Adipose tissue (tissue), 3 donors: ENCODE measurements at regions not wholly inside any gene's neighbourhood (a gene's known extent, or its start where the extent isn't known, plus 50 kb on each side); places are given as distances from the start of the nearest gene placed in this dataset.
"Not testable (repeated sequence)": the region's sequence is repeated elsewhere in the genome, so short reads cannot be mapped to it uniquely, and the experiment has no call there.

Experiments
- H3K27ac ChIP-seq: one replicate; pipeline ENCODE4 v1.5.1; 2013; ENCODE audit warnings: low read depth, low read length
- WGBS, 3 donors: extraction: QIAGEN DNeasy Blood & Tissue Kit; methylation state at CpG; one replicate each; pipeline ENCODE4 v1.1.7; 2013; 5-methylcytosine and 5-hydroxymethylcytosine counted together
- donor health status: healthy with polysubstance abuse.
- donor health status: Bipolar disorder and iron deficiency.
- donor health status: healthy.

- H3K27ac ChIP-seq = no peak overlapping the region
- WGBS, 3 donors = 85 to 94% (median 90%) methylated on average over 19 of the region's 19 CpGs
Measured at GRCh38 chr4:9600246-9600645, 156.0 kb downstream of the DEFB131A start.

GRCh38 chr4:9602389-9602914 lies 158.2 kb downstream of the DEFB131A start:
- H3K27ac ChIP-seq = no peak overlapping the region
- WGBS, 3 donors = 82 to 92% (median 83%) methylated on average over 18 of the region's 18 CpGs

GRCh38 chr4:9604031-9604892 lies 160.0 kb downstream of the DEFB131A start:
- 12 to 22% (median 17%) methylated on average over 16 to 17 of the region's 17 CpGs for WGBS, 3 donors
- not testable (repeated sequence) for H3K27ac ChIP-seq

GRCh38 chr4:9604893-9605190 lies 160.6 kb downstream of the DEFB131A start:
- 55 to 65% (median 61%) methylated on average over 5 of the region's 5 CpGs for WGBS, 3 donors
- H3K27ac ChIP-seq = not testable (repeated sequence)

GRCh38 chr4:9608300-9608699 lies 164.1 kb downstream of the DEFB131A start:
- no peak overlapping the region for H3K27ac ChIP-seq
- 85 to 91% (median 87%) methylated on average over 4 of the region's 4 CpGs for WGBS, 3 donors

- 78 to 90% (median 87%) methylated on average over 2 of the region's 2 CpGs for WGBS, 3 donors
- H3K27ac ChIP-seq = not testable (repeated sequence)
Measured at GRCh38 chr4:9610321-9610720, 166.1 kb downstream of the DEFB131A start.

- H3K27ac ChIP-seq = no peak overlapping the region
- WGBS, 3 donors = 25 to 46% (median 30%) methylated on average over 3 of the region's 3 CpGs
Measured at GRCh38 chr4:9611101-9611500, 166.9 kb downstream of the DEFB131A start.

- not testable (repeated sequence) for H3K27ac ChIP-seq
- 79 to 89% (median 85%) methylated on average over 3 of the region's 3 CpGs for WGBS, 3 donors
Measured at GRCh38 chr4:9636411-9636810, 145.0 kb upstream of the DRD5 start.

- H3K27ac ChIP-seq = not testable (repeated sequence)
- 9 to 20% (median 16%) methylated on average over 14 of the region's 14 CpGs for WGBS, 3 donors
Measured at GRCh38 chr4:9659678-9660077, 121.8 kb upstream of the DRD5 start.

GRCh38 chr4:9660955-9661354 lies 120.5 kb upstream of the DRD5 start:
- 46 to 71% (median 61%) methylated on average over 4 of the region's 4 CpGs for WGBS, 3 donors
- H3K27ac ChIP-seq = not testable (repeated sequence)

- WGBS, 3 donors = 8 to 56% (median 18%) methylated on average over 10 of the region's 11 CpGs
- H3K27ac ChIP-seq = not testable (repeated sequence)
Measured at GRCh38 chr4:9670725-9671124, 110.7 kb upstream of the DRD5 start.

- WGBS, 3 donors = 82 to 91% (median 85%) methylated on average over 10 of the region's 10 CpGs
- not testable (repeated sequence) for H3K27ac ChIP-seq
Measured at GRCh38 chr4:9677357-9677756, 104.1 kb upstream of the DRD5 start.

GRCh38 chr4:9679704-9680478 lies 101.5 kb upstream of the DRD5 start:
- 90 to 96% (median 95%) methylated on average over 28 to 30 of the region's 30 CpGs for WGBS, 3 donors
- no peak overlapping the region for H3K27ac ChIP-seq

- WGBS, 3 donors = 81 to 90% (median 81%) methylated on average over 5 of the region's 5 CpGs
- not testable (repeated sequence) for H3K27ac ChIP-seq
Measured at GRCh38 chr4:9683174-9683573, 98.3 kb upstream of the DRD5 start.

- H3K27ac ChIP-seq = not testable (repeated sequence)
- 50 to 66% (median 57%) methylated on average over 5 of the region's 5 CpGs for WGBS, 3 donors
Measured at GRCh38 chr4:9685016-9685415, 96.4 kb upstream of the DRD5 start.

GRCh38 chr4:9685692-9686091 lies 95.7 kb upstream of the DRD5 start:
- H3K27ac ChIP-seq = no peak overlapping the region

- WGBS, 3 donors = 20 to 30% (median 29%) methylated on average over 9 of the region's 9 CpGs
- not testable (repeated sequence) for H3K27ac ChIP-seq
Measured at GRCh38 chr4:9690636-9691237, 90.7 kb upstream of the DRD5 start.

- WGBS, 3 donors = 1 to 2% (median 1%) methylated on average over 52 to 54 of the region's 56 CpGs
- H3K27ac ChIP-seq = peak overlapping the region; percentile 19
Measured at GRCh38 chr4:9691238-9692065, 90.0 kb upstream of the DRD5 start.
